ELR (cell line): ENCODE measurements at regions not wholly inside any gene's neighbourhood (a gene's known extent, or its start where the extent isn't known, plus 50 kb on each side); places are given as distances from the start of the nearest gene placed in this dataset.

ENCODE experiments used
- DNase-seq: peaks from one replicate; pipeline ENCODE4 v3.0.0-alpha.2; 2015; ENCODE audit warnings: low read depth

- no peak for DNase-seq
Observed at GRCh38 chr5:126315341-126315740, 107.9 kb upstream of the GRAMD2B start.

GRCh38 chr5:126332326-126332725 is 90.9 kb upstream of the GRAMD2B start:
- DNase-seq = no peak

DNA sequence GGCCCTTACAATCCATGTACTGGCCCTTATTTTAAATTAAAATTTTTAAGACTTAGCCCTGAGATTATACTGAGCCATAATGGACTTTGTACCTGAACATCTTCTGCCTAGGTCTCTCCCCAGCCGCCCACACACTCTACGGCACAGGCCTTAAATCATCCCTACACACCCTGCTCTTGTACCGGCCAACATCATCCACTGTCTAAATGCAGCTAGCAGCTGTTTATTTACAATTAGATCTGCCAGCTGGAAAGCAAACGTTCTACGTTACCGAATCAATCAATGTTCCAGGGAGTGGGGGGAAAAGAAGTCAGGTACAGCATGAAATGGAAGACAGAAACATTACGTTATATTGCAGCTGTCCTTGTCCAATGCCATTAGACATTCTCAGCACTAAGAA is 88.4 kb upstream of the GRAMD2B start:
- DNase-seq = no peak

GRCh38 chr5:126335886-126336285 is 87.3 kb upstream of the GRAMD2B start:
- no peak for DNase-seq

GRCh38 chr5:126338635-126339034 is 84.6 kb upstream of the GRAMD2B start:
- no peak for DNase-seq

GRCh38 chr5:126339215-126339805 is 83.9 kb upstream of the GRAMD2B start:
- DNase-seq = peak; percentile 79

DNA sequence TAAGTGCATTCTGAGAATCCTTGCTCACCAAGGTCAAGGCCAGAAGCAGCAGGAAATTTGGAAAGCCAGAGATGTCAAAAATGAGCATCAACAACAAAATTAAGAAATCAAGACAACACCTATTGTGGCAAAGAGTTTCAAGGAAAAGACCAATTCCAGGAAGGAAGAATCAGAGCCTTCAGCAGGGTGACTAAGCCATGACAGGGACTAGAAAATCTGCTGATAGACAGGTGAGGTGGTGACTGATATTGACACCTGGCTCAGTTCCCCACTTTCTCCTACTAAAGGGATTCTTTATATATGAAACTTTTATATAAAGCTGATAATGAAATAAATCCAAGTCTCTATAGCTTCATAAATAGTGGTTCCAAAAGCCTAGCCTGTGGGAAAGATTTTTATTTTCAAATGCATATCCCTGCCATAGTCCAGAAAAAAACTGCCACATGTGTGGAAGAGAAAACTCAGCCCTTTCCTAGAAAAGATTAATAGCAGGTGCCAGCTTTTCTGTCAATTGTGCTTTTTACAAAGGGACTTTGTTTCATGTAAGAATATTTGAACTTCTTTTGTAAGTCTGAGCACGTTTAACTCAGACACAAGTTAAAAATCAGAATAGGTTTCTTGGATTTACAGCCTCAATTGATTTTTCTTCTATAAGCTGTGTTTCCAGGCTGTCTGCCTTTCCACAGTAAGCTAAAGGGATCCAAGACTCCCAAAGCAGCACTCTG is 81.1 kb upstream of the GRAMD2B start:
- DNase-seq = no peak

GRCh38 chr5:126348855-126349635 is 74.2 kb upstream of the GRAMD2B start:
- DNase-seq = no peak

DNA sequence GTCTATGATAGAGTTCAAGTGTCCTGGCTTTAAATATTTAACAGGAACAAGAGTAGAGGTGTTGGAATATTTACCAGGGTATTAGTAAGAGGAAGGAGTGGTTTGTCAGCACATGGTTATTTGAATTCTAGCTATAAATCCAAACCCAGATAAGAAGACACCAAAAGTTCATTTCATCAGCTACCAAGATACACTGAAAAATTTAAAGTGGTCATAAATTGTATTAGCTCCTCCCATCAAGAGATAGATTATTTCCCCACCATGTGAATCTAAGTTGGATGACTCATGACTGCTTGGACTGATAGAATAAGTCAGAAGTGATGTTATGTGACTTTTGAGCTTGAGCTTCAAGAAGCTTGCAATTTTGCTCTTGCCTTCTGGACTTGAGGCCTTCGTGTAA is 72.1 kb upstream of the GRAMD2B start:
- DNase-seq = peak; percentile 84

DNA sequence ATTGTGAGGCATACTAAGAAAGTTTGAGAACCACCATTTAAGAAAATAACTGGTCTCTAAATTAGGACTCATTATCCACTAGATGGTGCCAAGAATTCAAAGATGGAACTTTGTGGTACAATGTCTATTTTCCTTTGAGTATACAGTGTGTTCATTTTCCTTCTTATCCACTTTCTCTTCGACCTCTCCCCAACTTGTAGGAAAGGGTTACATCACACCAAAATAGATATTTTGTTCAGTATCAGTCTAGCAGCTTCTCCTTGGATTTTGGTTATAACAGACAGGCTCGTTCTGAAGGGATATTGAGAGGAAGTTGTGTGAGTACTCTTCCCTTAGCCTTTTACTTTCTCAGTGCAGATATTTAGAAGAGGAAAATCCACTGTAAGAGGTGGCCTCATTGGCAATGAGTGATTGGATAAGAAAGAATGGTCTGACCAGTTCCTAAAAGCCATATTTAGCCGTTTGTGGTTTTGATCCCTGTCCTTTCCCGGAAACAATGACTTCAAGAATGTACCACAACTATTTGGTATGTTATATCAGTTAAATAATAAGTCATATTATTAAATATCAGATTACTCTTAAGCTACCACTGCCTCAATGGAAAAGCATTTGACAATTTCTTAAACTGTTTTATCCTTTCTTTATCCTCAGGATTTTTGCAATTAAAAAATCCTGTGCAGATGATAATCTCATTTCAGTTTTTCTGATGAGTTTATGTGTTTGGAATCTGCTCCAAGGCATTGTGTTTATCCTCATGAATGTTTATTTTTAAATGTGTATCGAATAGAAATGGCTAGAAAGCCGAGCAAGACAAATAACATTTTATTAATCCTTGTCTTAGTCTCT is 69.0 kb upstream of the GRAMD2B start:
- DNase-seq = peak; percentile 99

- peak; percentile 57 for DNase-seq
Observed at GRCh38 chr5:126354858-126355731, 68.1 kb upstream of the GRAMD2B start.

- DNase-seq = no peak
Observed at GRCh38 chr5:126355940-126356339, 67.3 kb upstream of the GRAMD2B start.

GRCh38 chr5:126357585-126358342 is 65.4 kb upstream of the GRAMD2B start:
- DNase-seq = no peak

DNA sequence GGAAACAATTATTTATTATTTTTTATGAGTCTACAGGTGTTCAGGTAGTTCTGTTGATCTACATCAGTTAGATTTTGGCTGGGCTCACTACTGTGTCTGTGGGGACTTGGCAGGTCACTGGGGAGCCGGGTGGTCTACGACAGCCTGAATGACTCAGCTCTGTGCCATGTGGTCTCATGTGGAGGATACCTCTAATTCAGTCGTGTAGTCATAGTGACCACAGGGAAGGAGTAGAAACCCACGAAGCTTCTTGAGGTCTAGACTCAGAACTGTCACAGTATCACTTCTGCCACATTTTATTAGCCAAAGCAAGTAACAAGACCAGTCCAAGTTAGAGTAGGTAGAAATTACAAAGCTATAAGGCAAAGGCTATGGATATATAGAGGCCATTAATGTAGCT is 64.7 kb upstream of the GRAMD2B start:
- peak; percentile 70 for DNase-seq

DNA sequence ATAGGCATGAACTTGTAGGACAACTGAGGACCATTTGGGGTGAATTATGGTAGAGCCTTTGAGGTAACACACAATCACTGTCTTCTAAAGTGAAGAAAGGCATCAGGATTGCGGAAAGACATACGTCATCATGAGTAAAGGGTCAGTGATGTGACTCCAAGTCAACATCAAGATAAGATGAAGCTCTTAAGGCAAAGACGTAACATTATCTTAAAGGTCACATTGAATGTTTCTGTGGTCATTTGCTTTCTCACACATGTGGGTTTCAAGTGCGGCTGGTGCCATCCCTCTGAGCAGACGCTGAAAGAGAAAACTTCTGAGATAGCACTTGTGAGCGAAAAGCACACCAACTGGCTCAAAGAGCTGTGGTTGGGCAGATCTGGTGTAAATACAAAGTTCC is 63.3 kb upstream of the GRAMD2B start:
- no peak for DNase-seq

DNA sequence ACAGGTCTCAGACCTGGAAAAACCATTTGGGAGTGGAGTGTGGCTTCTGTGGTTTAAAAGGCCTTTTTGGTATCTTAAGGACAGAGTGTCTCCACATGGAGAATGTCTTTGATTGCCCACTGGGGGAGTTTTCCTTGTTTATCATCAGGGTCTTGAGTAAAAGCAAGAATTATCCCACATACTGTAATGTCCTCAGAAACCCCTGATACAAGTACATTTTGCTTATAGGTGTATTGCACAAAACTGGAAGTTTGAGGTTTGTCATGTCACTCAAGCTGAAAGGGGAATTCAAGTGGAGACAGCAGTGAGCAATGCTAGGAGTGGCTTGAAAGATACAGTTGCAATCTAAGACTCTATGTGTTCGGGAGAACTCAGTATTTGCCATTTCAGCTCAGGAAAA is 62.7 kb upstream of the GRAMD2B start:
- DNase-seq = no peak

- no peak for DNase-seq
Observed at GRCh38 chr5:126363658-126364057, 59.6 kb upstream of the GRAMD2B start.

GRCh38 chr5:126364206-126364902 is 58.9 kb upstream of the GRAMD2B start:
- no peak for DNase-seq

DNA sequence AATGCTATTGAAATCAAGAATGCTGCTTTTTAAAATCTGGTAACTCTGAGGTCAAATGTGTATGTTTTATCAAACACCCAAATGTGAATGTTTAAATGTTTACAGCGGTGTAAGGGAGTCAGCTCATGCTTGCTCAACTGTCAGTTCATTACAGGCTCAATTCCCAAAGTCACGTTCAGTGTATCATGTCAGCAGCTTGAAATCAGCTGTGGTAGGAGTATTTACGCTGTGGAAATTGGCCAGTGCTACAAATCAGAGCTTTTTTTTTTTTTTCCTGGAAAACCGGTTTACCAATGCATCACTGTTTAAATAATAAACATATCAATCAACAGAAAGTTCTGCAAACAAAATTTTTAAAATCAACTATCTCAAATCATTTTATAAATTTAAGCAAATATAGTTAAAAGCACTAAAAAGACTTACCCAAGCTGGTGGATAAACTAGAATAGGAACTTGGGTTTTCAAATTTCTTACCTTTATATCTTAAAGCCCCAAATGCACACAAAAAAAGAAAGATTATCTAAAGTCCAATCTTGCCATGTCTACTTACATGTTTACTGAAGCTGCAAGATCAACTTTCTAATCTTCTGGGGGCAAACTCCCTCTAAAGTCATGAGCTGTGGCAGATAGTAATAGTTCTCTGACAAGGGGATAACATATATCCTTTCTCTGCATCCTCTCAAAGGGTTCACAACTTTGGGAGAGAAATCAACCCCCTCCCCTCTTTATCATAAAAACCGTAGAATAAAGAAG is 57.6 kb upstream of the GRAMD2B start:
- DNase-seq = no peak
